ENCODE measurements at regions not wholly inside any gene's neighbourhood (a gene's known extent, or its start where the extent isn't known, plus 50 kb on each side); places are given as distances from the start of the nearest gene placed in this dataset.

- DNase-seq = no peak
- H3K27me3 ChIP-seq = no peaks in the 10 kb centered on the region
- no peak overlapping the region for H3K4me3 ChIP-seq (ENCODE audit: low read depth, low read length)
- H3K4me1 ChIP-seq = peaks cover 7% of the 10 kb centered on the region
- no peak for TF ChIP-seq CTCF (IDR thresholded peaks at IDR 0.05; ENCODE audit: low read depth, low read length)
- no peaks in the 10 kb centered on the region for H3K9me3 ChIP-seq
- no peaks in the 10 kb centered on the region for H3K36me3 ChIP-seq
Observed at GRCh38 chr18:42174909-42175308, 219.9 kb downstream of the PIK3C3 start.

- no peak for TF ChIP-seq CTCF (IDR thresholded peaks at IDR 0.05; ENCODE audit: low read depth, low read length)
- Histone ChIP-seq H3K27me3 (no peaks in the 10 kb centered on the region), H3K4me1 (peaks cover 8% of the 10 kb centered on the region), H3K4me3 (ENCODE audit: low read depth, low read length) (no peak overlapping the region), H3K9me3 (no peaks in the 10 kb centered on the region), H3K36me3 (no peaks in the 10 kb centered on the region)
- DNase-seq = no peak
Observed at GRCh38 chr18:42176599-42176998, 221.6 kb downstream of the PIK3C3 start.

- Histone ChIP-seq H3K4me1 (peaks cover 8% of the 10 kb centered on the region), H3K4me3 (ENCODE audit: low read depth, low read length) (no peak overlapping the region), H3K9me3 (no peaks in the 10 kb centered on the region), H3K36me3 (no peaks in the 10 kb centered on the region), H3K27me3 (no peaks in the 10 kb centered on the region)
- no peak for TF ChIP-seq CTCF (IDR thresholded peaks at IDR 0.05; ENCODE audit: low read depth, low read length)
- DNase-seq = no peak
Observed at GRCh38 chr18:42177390-42177789, 222.4 kb downstream of the PIK3C3 start.

GRCh38 chr18:42178376-42179080, 223.5 kb downstream of the PIK3C3 start:
- DNase-seq = no peak
- TF ChIP-seq CTCF (IDR thresholded peaks at IDR 0.05; ENCODE audit: low read depth, low read length) = no peak
- H3K36me3 ChIP-seq = no peaks in the 10 kb centered on the region
- peaks cover 10% of the 10 kb centered on the region for H3K4me1 ChIP-seq
- H3K4me3 ChIP-seq (ENCODE audit: low read depth, low read length) = no peak overlapping the region
- H3K27me3 ChIP-seq = no peaks in the 10 kb centered on the region
- no peaks in the 10 kb centered on the region for H3K9me3 ChIP-seq

- Histone ChIP-seq H3K4me3 (ENCODE audit: low read depth, low read length) (no peak overlapping the region), H3K27me3 (no peaks in the 10 kb centered on the region), H3K9me3 (no peaks in the 10 kb centered on the region), H3K36me3 (no peaks in the 10 kb centered on the region), H3K4me1 (peaks cover 10% of the 10 kb centered on the region)
- no peak for TF ChIP-seq CTCF (IDR thresholded peaks at IDR 0.05; ENCODE audit: low read depth, low read length)
- DNase-seq = no peak
Observed at GRCh38 chr18:42179542-42180121, 224.6 kb downstream of the PIK3C3 start.

- Histone ChIP-seq H3K4me1 (peaks cover 10% of the 10 kb centered on the region), H3K4me3 (ENCODE audit: low read depth, low read length) (no peak overlapping the region), H3K9me3 (no peaks in the 10 kb centered on the region), H3K27me3 (no peaks in the 10 kb centered on the region), H3K36me3 (no peaks in the 10 kb centered on the region)
- no peak for DNase-seq
- TF ChIP-seq CTCF (IDR thresholded peaks at IDR 0.05; ENCODE audit: low read depth, low read length) = no peak
Observed at GRCh38 chr18:42181474-42181873, 226.4 kb downstream of the PIK3C3 start.

All from BE2C (cell line).